ENCODE measurements at regions not wholly inside any gene's neighbourhood (a gene's known extent, or its start where the extent isn't known, plus 50 kb on each side); places are given as distances from the start of the nearest gene placed in this dataset.

DNA sequence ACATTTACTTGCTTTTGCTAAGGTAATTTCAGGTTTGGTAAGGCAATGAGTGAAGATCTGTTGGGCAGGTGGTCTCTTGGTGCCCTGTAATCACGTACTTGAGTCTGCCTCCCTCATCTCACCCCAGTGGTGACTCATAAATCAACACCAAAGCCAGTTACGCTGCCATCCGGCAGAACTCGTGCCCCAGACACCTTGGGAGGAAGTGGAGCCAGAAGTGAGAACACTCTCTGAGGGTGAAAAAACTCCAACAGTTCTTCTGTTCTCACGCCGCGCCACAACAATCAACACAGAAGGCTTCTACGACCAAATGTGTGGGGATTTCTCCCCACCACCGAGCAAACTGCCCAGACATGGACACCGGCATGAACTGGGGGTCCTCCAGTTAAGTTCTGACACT lies 206.2 kb downstream of the ARL4C start:
- Histone ChIP-seq H3K4me3 (replicated peaks in 1 of 3; ENCODE audit: insufficient read depth in 1 of 3, low read depth in 1 of 3, low read length in 3 of 3) (no peak overlapping the region), H3K36me3 (ENCODE audit: control insufficient read depth in 2 of 2, extremely low read depth in 1 of 2, insufficient read depth in 2 of 2, low read length in 2 of 2) (no peaks in the 10 kb centered on the region), H3K79me2 (ENCODE audit: control insufficient read depth, insufficient read depth, low read length) (no peaks in the 10 kb centered on the region), H2AFZ (ENCODE audit: low read depth, low read length) (no peak overlapping the region), H3K4me1 (ENCODE audit: control insufficient read depth, extremely low read depth, insufficient read depth, low read length) (peaks cover 38% of the 10 kb centered on the region), H4K20me1 (replicated peaks; ENCODE audit: control insufficient read depth, extremely low read depth, insufficient read depth, low read length) (no peaks in the 10 kb centered on the region), H3K9me3 (replicated peaks; ENCODE audit: control insufficient read depth, insufficient read depth, low read length) (no peaks in the 10 kb centered on the region), H3K27ac (ENCODE audit: insufficient read depth, low read depth, low read length) (no peak overlapping the region), H3K9me1 (replicated peaks; ENCODE audit: control insufficient read depth, extremely low read depth, insufficient read depth, low read length) (no peaks in the 10 kb centered on the region), H3K9ac (replicated peaks; ENCODE audit: extremely low read depth, insufficient read depth, low read length) (no peak overlapping the region), H3K27me3 (ENCODE audit: control insufficient read depth in 2 of 2, insufficient read depth in 2 of 2, low read length in 2 of 2) (no peaks in the 10 kb centered on the region), H3K4me2 (ENCODE audit: insufficient read depth, low read length) (no peak overlapping the region)
- TF ChIP-seq EZH2 (IDR thresholded peaks at IDR 0.05; ENCODE audit: borderline replicate concordance, low read depth, low read length, severe bottlenecking) (no peak), JUN (IDR thresholded peaks at IDR 0.05; ENCODE audit: borderline replicate concordance, insufficient read depth, insufficient read length, low read depth) (peak; percentile 29)
- ChIA-PET POLR2A (no interaction called here), CTCF (interaction anchor here (2.2 to 6.8 kb wide), 7 partner anchors 8 to 827 kb away, joined by 10 to 81 read pairs (median 33); partner anchors contain the start of gene ARL4C)
- DNase-seq (ENCODE audit: low read depth, low spot score) (peak; percentile 20), FAIRE-seq (peak; percentile 18)
- intact Hi-C loops (cut with micrococcal nuclease) (loop anchor here (2.0 kb wide), 1 partner anchor 158 kb away; no protein-coding TSS in a partner anchor), dilution Hi-C loops (cut with MboI; ENCODE audit: extremely low pct_ligation_motif_present, low sequenced_read_pairs) (no loop called here)
- no TSS peak for BruUV-seq (replicated peaks)

DNA sequence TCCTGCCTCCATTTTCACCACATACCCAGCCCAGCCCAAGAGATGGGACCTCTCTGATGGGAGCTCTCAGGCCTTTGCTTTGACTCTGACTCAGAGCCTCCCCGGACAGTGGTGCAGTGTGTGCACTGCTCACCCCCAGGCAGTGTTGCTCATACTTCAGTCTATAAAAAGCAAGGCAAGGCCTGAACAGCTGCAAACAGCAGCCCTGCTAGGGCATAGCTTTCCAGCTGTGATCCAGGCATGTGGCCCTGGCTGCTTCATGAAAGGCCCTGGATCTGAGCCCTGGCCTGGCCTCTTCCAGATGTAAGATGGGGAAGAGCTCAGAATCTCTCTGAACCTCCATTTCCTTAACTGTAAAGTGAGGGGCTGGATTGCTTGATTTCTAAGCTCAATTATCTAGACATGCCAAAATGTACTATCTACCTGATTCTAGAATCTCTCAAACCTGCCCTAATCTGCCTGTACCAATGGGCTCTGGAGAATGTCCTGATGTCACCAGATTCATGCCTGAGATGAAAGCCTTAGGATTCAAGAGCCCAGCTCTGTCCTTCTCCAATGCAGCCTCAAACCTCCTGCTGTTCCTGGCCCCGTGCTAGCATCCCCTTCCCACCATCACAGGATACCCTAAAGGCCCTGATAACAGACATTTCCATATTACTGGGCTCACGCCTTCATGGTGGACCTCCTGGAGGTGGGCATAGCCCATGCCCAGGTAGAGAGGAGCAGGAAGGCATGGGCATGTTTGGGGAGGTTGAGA lies 206.9 kb downstream of the ARL4C start:
- ChIA-PET CTCF (interaction anchor here (0.8 to 6.8 kb wide), 11 partner anchors 9 to 827 kb away, joined by 3 to 81 read pairs (median 18); partner anchors contain the start of gene ARL4C), POLR2A (no interaction called here)
- dilution Hi-C loops (cut with MboI; ENCODE audit: extremely low pct_ligation_motif_present, low sequenced_read_pairs), result no loop called here
- H3K9ac ChIP-seq (replicated peaks; ENCODE audit: extremely low read depth, insufficient read depth, low read length), result no peak overlapping the region
- FAIRE-seq (no peak), DNase-seq (ENCODE audit: low read depth, low spot score) (no peak)
- no peaks in the 10 kb centered on the region for H3K9me3 ChIP-seq (replicated peaks; ENCODE audit: control insufficient read depth, insufficient read depth, low read length)
- no peaks in the 10 kb centered on the region for H4K20me1 ChIP-seq (replicated peaks; ENCODE audit: control insufficient read depth, extremely low read depth, insufficient read depth, low read length)
- intact Hi-C loops (cut with micrococcal nuclease), result loop anchor here (1.0 to 5.0 kb wide), 8 partner anchors 87 to 827 kb away; no protein-coding TSS in a partner anchor
- H3K9me1 ChIP-seq (replicated peaks; ENCODE audit: control insufficient read depth, extremely low read depth, insufficient read depth, low read length), result no peaks in the 10 kb centered on the region
- no peak overlapping the region for H3K4me3 ChIP-seq (replicated peaks in 1 of 3; ENCODE audit: insufficient read depth in 1 of 3, low read depth in 1 of 3, low read length in 3 of 3)
- peaks cover 40% of the 10 kb centered on the region for H3K4me1 ChIP-seq (ENCODE audit: control insufficient read depth, extremely low read depth, insufficient read depth, low read length)
- BruUV-seq (replicated peaks), result no TSS peak
- H3K4me2 ChIP-seq (ENCODE audit: insufficient read depth, low read length), result no peak overlapping the region
- no peaks in the 10 kb centered on the region for H3K79me2 ChIP-seq (ENCODE audit: control insufficient read depth, insufficient read depth, low read length)
- TF ChIP-seq, protein P1, sequence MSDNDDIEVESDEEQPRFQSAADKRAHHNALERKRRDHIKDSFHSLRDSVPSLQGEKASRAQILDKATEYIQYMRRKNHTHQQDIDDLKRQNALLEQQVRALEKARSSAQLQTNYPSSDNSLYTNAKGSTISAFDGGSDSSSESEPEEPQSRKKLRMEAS (IDR thresholded peaks at IDR 0.05; ENCODE audit: insufficient read depth, insufficient read length), result no peak
- H3K27ac ChIP-seq (ENCODE audit: insufficient read depth, low read depth, low read length), result no peak overlapping the region
- H3K27me3 ChIP-seq (ENCODE audit: control insufficient read depth in 2 of 2, insufficient read depth in 2 of 2, low read length in 2 of 2), result no peaks in the 10 kb centered on the region
- H3K36me3 ChIP-seq (ENCODE audit: control insufficient read depth in 2 of 2, extremely low read depth in 1 of 2, insufficient read depth in 2 of 2, low read length in 2 of 2), result no peaks in the 10 kb centered on the region
- no peak overlapping the region for H2AFZ ChIP-seq (ENCODE audit: low read depth, low read length)
